HUES6 (cell line): ENCODE measurements at regions not wholly inside any gene's neighbourhood (a gene's known extent, or its start where the extent isn't known, plus 50 kb on each side); places are given as distances from the start of the nearest gene placed in this dataset.

Experiments
- H3K27ac ChIP-seq: 2 replicates; pipeline ENCODE4 v1.7.0; 2013; ENCODE audit warnings: low read depth, mild to moderate bottlenecking, low read length, inconsistent platforms
- H3K27me3 ChIP-seq: 2 replicates; pipeline ENCODE4 v1.6.1; 2013; ENCODE audit warnings: low read length; ENCODE audit not compliant: control insufficient read depth, insufficient read depth
- H3K36me3 ChIP-seq: 2 replicates; pipeline ENCODE4 v1.6.1; 2013; ENCODE audit warnings: low read length; ENCODE audit not compliant: control insufficient read depth, insufficient read depth
- H3K4me1 ChIP-seq: 2 replicates; pipeline ENCODE4 v1.6.1; 2013; ENCODE audit warnings: low read length; ENCODE audit not compliant: control insufficient read depth, insufficient read depth
- H3K4me3 ChIP-seq: 2 replicates; pipeline ENCODE4 v1.5.1; 2013; ENCODE audit warnings: low read depth, low read length
- H3K9ac ChIP-seq: one replicate; pipeline ENCODE4 v1.6.1; 2013; ENCODE audit warnings: mild to moderate bottlenecking, low read length
- H3K9me3 ChIP-seq: 2 replicates; pipeline ENCODE4 v1.6.1; 2013; ENCODE audit warnings: low read depth, low read length; ENCODE audit not compliant: control insufficient read depth, insufficient read depth

- H3K9me3 ChIP-seq = no peaks in the 10 kb centered on the region
- peaks cover 9% of the 10 kb centered on the region; the same call in 1 of the 2 replicates for H3K27me3 ChIP-seq
Measured at GRCh38 chr16:82414476-82414875, 212.3 kb upstream of the CDH13 start.

GRCh38 chr16:82412770-82413169, 214.0 kb upstream of the CDH13 start:
- Histone ChIP-seq H3K4me1 (no peaks in the 10 kb centered on the region), H3K27ac (no peak overlapping the region), H3K4me3 (no peak overlapping the region), H3K36me3 (no peaks in the 10 kb centered on the region), H3K9ac (no peak overlapping the region), H3K27me3 (peaks cover 13% of the 10 kb centered on the region; the same call in 1 of the 2 replicates), H3K9me3 (no peaks in the 10 kb centered on the region)

More at GRCh38 chr16:82414476-82414875, 212.3 kb upstream of the CDH13 start:
- no peaks in the 10 kb centered on the region for H3K36me3 ChIP-seq
- H3K9ac ChIP-seq = no peak overlapping the region
- H3K4me1 ChIP-seq = no peaks in the 10 kb centered on the region
- H3K4me3 ChIP-seq = no peak overlapping the region
- no peak overlapping the region for H3K27ac ChIP-seq

- no peaks in the 10 kb centered on the region for H3K9me3 ChIP-seq
- no peak overlapping the region for H3K9ac ChIP-seq
- H3K4me1 ChIP-seq = no peaks in the 10 kb centered on the region
Measured at GRCh38 chr16:82405736-82406135, 221.0 kb upstream of the CDH13 start.

GRCh38 chr16:82404586-82405315, 222.0 kb upstream of the CDH13 start:
- no peak overlapping the region for H3K9ac ChIP-seq
- H3K36me3 ChIP-seq = no peaks in the 10 kb centered on the region
- H3K27ac ChIP-seq = no peak overlapping the region
- no peak overlapping the region for H3K4me3 ChIP-seq
- peaks cover 5% of the 10 kb centered on the region; the same call in 1 of the 2 replicates for H3K27me3 ChIP-seq
- no peaks in the 10 kb centered on the region for H3K4me1 ChIP-seq
- H3K9me3 ChIP-seq = no peaks in the 10 kb centered on the region

More at GRCh38 chr16:82405736-82406135, 221.0 kb upstream of the CDH13 start:
- H3K4me3 ChIP-seq = no peak overlapping the region
- H3K36me3 ChIP-seq = no peaks in the 10 kb centered on the region
- H3K27ac ChIP-seq = no peak overlapping the region
- H3K27me3 ChIP-seq = peaks cover 13% of the 10 kb centered on the region; the same call in 1 of the 2 replicates

- H3K9ac ChIP-seq = no peak overlapping the region
- no peaks in the 10 kb centered on the region for H3K36me3 ChIP-seq
- no peak overlapping the region for H3K27ac ChIP-seq
- H3K9me3 ChIP-seq = peaks cover 3% of the 10 kb centered on the region; the same call in 1 of the 2 replicates
- H3K27me3 ChIP-seq = no peaks in the 10 kb centered on the region
- H3K4me1 ChIP-seq = no peaks in the 10 kb centered on the region
- no peak overlapping the region for H3K4me3 ChIP-seq
Measured at GRCh38 chr16:82402665-82403218, 224.0 kb upstream of the CDH13 start.

- Histone ChIP-seq H3K27me3 (no peaks in the 10 kb centered on the region), H3K4me3 (no peak overlapping the region), H3K9ac (no peak overlapping the region), H3K4me1 (no peaks in the 10 kb centered on the region), H3K9me3 (peaks cover 3% of the 10 kb centered on the region; the same call in 1 of the 2 replicates), H3K27ac (no peak overlapping the region), H3K36me3 (no peaks in the 10 kb centered on the region)
Measured at GRCh38 chr16:82400046-82400445, 226.7 kb upstream of the CDH13 start.

GRCh38 chr16:82396509-82396908, 226.5 kb upstream of the MPHOSPH6 start:
- Histone ChIP-seq H3K27ac (no peak overlapping the region), H3K27me3 (0 out of 2 replicates have a peak, but pooled peaks cover 2% of the 10 kb centered on the region), H3K36me3 (no peaks in the 10 kb centered on the region), H3K9me3 (peaks cover 3% of the 10 kb centered on the region; the same call in 1 of the 2 replicates), H3K4me3 (no peak overlapping the region), H3K4me1 (no peaks in the 10 kb centered on the region), H3K9ac (no peak overlapping the region)

GRCh38 chr16:82395212-82395611, 225.2 kb upstream of the MPHOSPH6 start:
- no peaks in the 10 kb centered on the region for H3K4me1 ChIP-seq

GRCh38 chr16:82391690-82392089, 221.7 kb upstream of the MPHOSPH6 start:
- 0 out of 2 replicates have a peak, but pooled peaks cover 2% of the 10 kb centered on the region for H3K27me3 ChIP-seq
- H3K4me3 ChIP-seq = no peak overlapping the region
- no peaks in the 10 kb centered on the region for H3K36me3 ChIP-seq
- no peak overlapping the region for H3K27ac ChIP-seq
- no peaks in the 10 kb centered on the region for H3K4me1 ChIP-seq
- no peaks in the 10 kb centered on the region for H3K9me3 ChIP-seq
- no peak overlapping the region for H3K9ac ChIP-seq

More at GRCh38 chr16:82395212-82395611, 225.2 kb upstream of the MPHOSPH6 start:
- H3K36me3 ChIP-seq = no peaks in the 10 kb centered on the region
- no peak overlapping the region for H3K4me3 ChIP-seq
- H3K9me3 ChIP-seq = peaks cover 3% of the 10 kb centered on the region; the same call in 1 of the 2 replicates
- no peak overlapping the region for H3K27ac ChIP-seq
- no peak overlapping the region for H3K9ac ChIP-seq
- 0 out of 2 replicates have a peak, but pooled peaks cover 2% of the 10 kb centered on the region for H3K27me3 ChIP-seq

GRCh38 chr16:82389956-82390650, 220.1 kb upstream of the MPHOSPH6 start:
- H3K27ac ChIP-seq = no peak overlapping the region
- H3K4me1 ChIP-seq = no peaks in the 10 kb centered on the region
- no peak overlapping the region for H3K9ac ChIP-seq
- H3K27me3 ChIP-seq = 0 out of 2 replicates have a peak, but pooled peaks cover 2% of the 10 kb centered on the region
- no peaks in the 10 kb centered on the region for H3K36me3 ChIP-seq
- no peaks in the 10 kb centered on the region for H3K9me3 ChIP-seq
- H3K4me3 ChIP-seq = no peak overlapping the region

GRCh38 chr16:82386761-82387160, 216.7 kb upstream of the MPHOSPH6 start:
- no peaks in the 10 kb centered on the region for H3K27me3 ChIP-seq

More at GRCh38 chr16:82386761-82387160, 216.7 kb upstream of the MPHOSPH6 start:
- Histone ChIP-seq H3K9ac (no peak overlapping the region), H3K27ac (no peak overlapping the region), H3K4me1 (no peaks in the 10 kb centered on the region; the same call in 1 of the 2 replicates), H3K36me3 (no peaks in the 10 kb centered on the region), H3K4me3 (no peak overlapping the region), H3K9me3 (no peaks in the 10 kb centered on the region)
